OCI-LY1 (cell line): ENCODE measurements at regions not wholly inside any gene's neighbourhood (a gene's known extent, or its start where the extent isn't known, plus 50 kb on each side); places are given as distances from the start of the nearest gene placed in this dataset.

Source experiments
- H2AFZ ChIP-seq: fragments of 200-600 bp; sonication (generic), shearing (Covaris generic); 2 replicates; pipeline ENCODE4 v1.6.0; 2014; ENCODE audit warnings: antibody characterized with exemption, mild to moderate bottlenecking, low read length
- H3F3A ChIP-seq: fragments of 200-600 bp; sonication (generic), shearing (Covaris generic); 2 replicates; pipeline ENCODE4 v1.6.0; 2014; ENCODE audit warnings: mild to moderate bottlenecking, antibody characterized with exemption, low read length, moderate library complexity; ENCODE audit not compliant: insufficient read depth
- H3K27ac ChIP-seq: fragments of 200-600 bp; sonication (generic); 2 replicates; pipeline ENCODE4 v1.5.1; 2014; ENCODE audit warnings: low read length, mixed run types, mild to moderate bottlenecking, low read depth; ENCODE audit not compliant: poor library complexity, severe bottlenecking
- H3K27me3 ChIP-seq: fragments of 200-600 bp; sonication (generic); 2 replicates; pipeline ENCODE4 v1.6.0; 2014; ENCODE audit warnings: antibody characterized with exemption, mild to moderate bottlenecking, low read length, moderate library complexity; ENCODE audit not compliant: insufficient read depth
- H3K36me3 ChIP-seq: fragments of 200-600 bp; sonication (generic); 2 replicates; pipeline ENCODE4 v1.6.1; 2014; ENCODE audit warnings: mild to moderate bottlenecking, antibody characterized with exemption, low read length, moderate library complexity, mixed read lengths; ENCODE audit not compliant: insufficient read depth
- H3K4me1 ChIP-seq: fragments of 200-600 bp; sonication (generic); 2 replicates; pipeline ENCODE4 v1.5.1; 2014; ENCODE audit warnings: mild to moderate bottlenecking, low read length, moderate library complexity; ENCODE audit not compliant: insufficient read depth, severe bottlenecking
- H3K4me2 ChIP-seq: fragments of 200-600 bp; sonication (generic), shearing (Covaris generic); 2 replicates; pipeline ENCODE4 v1.6.1; 2014; ENCODE audit warnings: low read length
- H3K4me3 ChIP-seq: fragments of 200-600 bp; sonication (generic); 2 replicates; pipeline ENCODE4 v1.5.1; 2014; ENCODE audit warnings: low read length, low read depth, mild to moderate bottlenecking, mixed read lengths; ENCODE audit not compliant: poor library complexity, severe bottlenecking
- H3K79me2 ChIP-seq: fragments of 200-600 bp; shearing (Covaris generic); 2 replicates; pipeline ENCODE4 v1.6.1; 2016; ENCODE audit warnings: mixed run types, low read length, mixed read lengths; ENCODE audit not compliant: insufficient read depth
- H3K9ac ChIP-seq: fragments of 200-600 bp; sonication (generic), shearing (Covaris generic); 2 replicates; pipeline ENCODE4 v1.6.1; 2014; ENCODE audit warnings: mild to moderate bottlenecking, low read length, mixed read lengths
- H3K9me2 ChIP-seq: fragments of 200-600 bp; sonication (generic), shearing (Covaris generic); 2 replicates; pipeline ENCODE4 v1.6.1; 2014; ENCODE audit warnings: low read depth, mild to moderate bottlenecking, low read length, mixed read lengths
- H3K9me3 ChIP-seq: fragments of 200-600 bp; shearing (Covaris generic); 2 replicates; pipeline ENCODE4 v1.6.1; 2014; ENCODE audit warnings: low read length, mixed read lengths
- H4K20me1 ChIP-seq: fragments of 200-600 bp; sonication (generic), shearing (Covaris generic); 2 replicates; pipeline ENCODE4 v1.6.0; 2016; ENCODE audit warnings: mild to moderate bottlenecking, low read length; ENCODE audit not compliant: insufficient read depth
- CTCF ChIP-seq: fragments of 200-600 bp; sonication (generic), shearing (Covaris generic); IDR thresholded peaks from 2 replicates; pipeline ENCODE4 v1.5.1; 2017; ENCODE audit warnings: mild to moderate bottlenecking, antibody characterized with exemption, low read length, moderate library complexity, mixed read lengths
- EZH2 ChIP-seq: fragments of 200-600 bp; sonication (generic), shearing (Covaris generic); IDR thresholded peaks from 2 replicates; pipeline ENCODE4 v1.8.0; 2017; ENCODE audit warnings: borderline replicate concordance, mixed run types, mild to moderate bottlenecking, antibody characterized with exemption, low read length, moderate library complexity, mixed read lengths

GRCh38 chrX:49773993-49774392 lies 55.1 kb upstream of the PAGE4 start:
- Histone ChIP-seq H3K36me3 (no peaks in the 10 kb centered on the region), H3K79me2 (no peaks in the 10 kb centered on the region), H4K20me1 (no peaks in the 10 kb centered on the region), H3K9ac (no peak overlapping the region), H2AFZ (no peak overlapping the region), H3K4me2 (no peak overlapping the region), H3K27me3 (no peaks in the 10 kb centered on the region), H3K4me3 (no peak overlapping the region), H3K4me1 (no peaks in the 10 kb centered on the region), H3K27ac (no peak overlapping the region), H3K9me2 (no peaks in the 10 kb centered on the region), H3K9me3 (no peaks in the 10 kb centered on the region), H3F3A (no peaks in the 10 kb centered on the region)
- TF ChIP-seq EZH2, result no peak
- no peak for TF ChIP-seq CTCF

- H3K9me3 ChIP-seq, result no peaks in the 10 kb centered on the region
- H3K4me3 ChIP-seq, result no peak overlapping the region
- H3K4me1 ChIP-seq, result no peaks in the 10 kb centered on the region
- H3K9me2 ChIP-seq, result no peaks in the 10 kb centered on the region
- no peaks in the 10 kb centered on the region for H3K79me2 ChIP-seq
- no peak for TF ChIP-seq CTCF
- TF ChIP-seq EZH2, result no peak
- H3K4me2 ChIP-seq, result no peak overlapping the region
- H3F3A ChIP-seq, result no peaks in the 10 kb centered on the region
- no peak overlapping the region for H3K9ac ChIP-seq
- no peaks in the 10 kb centered on the region for H3K27me3 ChIP-seq
- H4K20me1 ChIP-seq, result no peaks in the 10 kb centered on the region
- H3K27ac ChIP-seq, result no peak overlapping the region
- H3K36me3 ChIP-seq, result no peaks in the 10 kb centered on the region
- no peak overlapping the region for H2AFZ ChIP-seq
Measured at GRCh38 chrX:49767236-49767635, 61.9 kb upstream of the PAGE4 start.

- H3K9me2 ChIP-seq, result no peaks in the 10 kb centered on the region
- H3K36me3 ChIP-seq, result no peaks in the 10 kb centered on the region
- no peaks in the 10 kb centered on the region for H3K9me3 ChIP-seq
- TF ChIP-seq CTCF, result no peak
- no peak for TF ChIP-seq EZH2
- no peaks in the 10 kb centered on the region for H3K27me3 ChIP-seq
- H3K4me1 ChIP-seq, result no peaks in the 10 kb centered on the region
- H3K79me2 ChIP-seq, result no peaks in the 10 kb centered on the region
- no peak overlapping the region for H3K27ac ChIP-seq
- H3K4me3 ChIP-seq, result no peak overlapping the region
- no peaks in the 10 kb centered on the region for H3F3A ChIP-seq
- no peaks in the 10 kb centered on the region for H4K20me1 ChIP-seq
- H3K9ac ChIP-seq, result no peak overlapping the region
- H2AFZ ChIP-seq, result no peak overlapping the region
- H3K4me2 ChIP-seq, result no peak overlapping the region
Measured at GRCh38 chrX:49762175-49762720, 66.5 kb upstream of the PAGE1 start.
